GM18867 (cell line): ENCODE measurements at regions not wholly inside any gene's neighbourhood (a gene's known extent, or its start where the extent isn't known, plus 50 kb on each side); places are given as distances from the start of the nearest gene placed in this dataset.
A peak's percentile ranks its signal among the peaks of the same experiment; 100 is the strongest.
"Not testable (repeated sequence)": the region's sequence is repeated elsewhere in the genome, so short reads cannot be mapped to it uniquely, and the experiment has no call there.

ENCODE experiments used
- ATAC-seq: cut with Tn5 transposase; IDR thresholded peaks from one replicate; pipeline ENCODE4 v1.9.1; 2021; ENCODE audit warnings: mild to moderate bottlenecking, moderate library complexity; ENCODE audit not compliant: unreplicated experiment

DNA sequence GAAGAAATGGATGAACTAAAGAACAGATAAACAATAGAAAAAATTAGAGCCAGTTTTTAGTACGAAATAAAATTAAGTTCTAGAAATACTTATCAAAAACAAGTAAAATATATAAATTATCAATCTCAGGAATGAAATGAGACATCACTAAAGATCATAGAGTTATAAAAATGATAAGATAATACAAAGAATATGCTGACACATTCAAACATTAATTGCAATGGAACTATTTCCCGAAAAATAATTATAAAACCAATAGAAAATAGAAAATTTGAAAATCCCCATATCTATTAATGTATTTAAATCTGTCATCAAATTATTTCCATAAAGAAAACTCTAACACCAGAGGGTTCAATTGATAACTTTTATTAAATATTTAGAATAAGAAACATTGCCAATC is 458.1 kb upstream of the MBL2 start:
- no peak for ATAC-seq

DNA sequence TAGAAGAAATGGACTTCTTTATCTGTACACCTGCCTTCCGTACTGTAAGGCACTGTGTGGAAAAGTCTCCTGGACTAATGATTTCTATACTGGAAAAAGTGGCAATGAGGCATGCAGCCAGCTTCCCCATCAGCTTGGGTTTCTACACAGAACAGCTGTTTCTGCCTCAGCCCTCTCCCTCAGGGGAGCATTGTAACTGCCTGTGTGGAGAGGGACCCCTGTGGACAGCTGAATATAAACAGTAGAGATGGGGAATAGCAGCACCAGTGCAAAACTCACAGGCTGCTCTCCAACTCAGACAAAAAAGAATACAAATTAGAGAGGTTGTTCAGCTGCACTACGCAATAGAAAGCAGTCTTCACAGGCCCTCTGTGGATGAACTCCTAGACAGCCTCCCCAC is 451.3 kb upstream of the MBL2 start:
- no peak for ATAC-seq

DNA sequence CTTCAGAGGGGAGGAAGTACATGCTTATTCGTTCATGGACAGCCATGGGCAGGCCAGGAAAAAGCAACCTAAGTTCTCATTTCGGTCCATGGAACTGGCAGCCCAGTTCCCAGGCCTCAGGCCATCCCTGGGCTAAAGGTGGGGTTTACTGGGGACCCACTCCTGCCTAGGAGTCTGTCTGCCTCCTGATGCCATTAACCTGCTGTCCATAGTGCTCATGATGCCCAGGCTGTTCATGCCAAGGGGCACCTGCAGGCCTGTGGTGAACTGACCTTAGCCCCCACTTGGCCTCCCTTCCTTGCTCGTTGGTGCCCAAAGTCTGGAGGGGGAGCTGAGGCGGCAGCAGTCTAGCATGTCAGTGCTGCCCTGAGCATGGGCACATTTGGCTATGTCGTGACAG is 450.2 kb upstream of the MBL2 start:
- no peak for ATAC-seq

GRCh38 chr10:53209944-53210611 is 437.5 kb upstream of the MBL2 start:
- ATAC-seq, result peak; percentile 54

DNA sequence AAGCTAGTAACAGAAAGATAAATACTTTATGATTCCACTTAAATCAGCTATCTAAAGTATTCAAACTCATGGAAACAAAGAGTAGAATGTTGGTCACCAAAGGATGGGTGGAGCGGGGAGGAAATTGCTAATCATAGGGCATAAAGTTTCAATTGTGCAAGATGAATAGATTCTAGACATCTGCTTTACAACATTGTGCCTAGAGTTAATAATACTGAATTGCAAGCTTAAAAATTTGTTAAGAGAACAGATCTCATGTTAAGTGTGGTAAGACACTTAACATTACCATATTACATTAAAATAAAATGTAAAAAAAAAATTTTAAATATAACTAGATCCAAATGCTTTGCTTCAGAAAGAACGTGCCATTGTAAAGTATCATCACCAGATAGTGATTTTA is 411.1 kb upstream of the MBL2 start:
- no peak for ATAC-seq

DNA sequence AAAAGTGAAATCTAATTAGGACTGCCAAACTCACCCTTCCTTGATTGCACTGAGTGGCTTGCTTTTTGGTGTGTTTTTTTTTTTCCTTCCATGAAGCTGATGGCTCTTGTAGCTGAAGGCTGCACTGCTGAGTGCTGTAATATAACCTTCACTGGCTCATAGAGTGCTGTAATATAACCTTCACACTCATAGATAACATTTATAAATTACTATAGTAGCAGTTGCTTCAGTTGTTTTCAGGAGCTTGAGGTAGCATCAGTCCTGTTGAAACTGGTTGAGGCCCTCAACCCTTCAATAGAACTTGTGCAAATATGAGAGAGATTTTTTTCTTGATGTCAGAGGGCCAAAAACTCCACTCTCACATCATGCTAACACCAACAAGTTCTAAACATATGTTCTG is 404.9 kb upstream of the MBL2 start:
- ATAC-seq, result no peak

DNA sequence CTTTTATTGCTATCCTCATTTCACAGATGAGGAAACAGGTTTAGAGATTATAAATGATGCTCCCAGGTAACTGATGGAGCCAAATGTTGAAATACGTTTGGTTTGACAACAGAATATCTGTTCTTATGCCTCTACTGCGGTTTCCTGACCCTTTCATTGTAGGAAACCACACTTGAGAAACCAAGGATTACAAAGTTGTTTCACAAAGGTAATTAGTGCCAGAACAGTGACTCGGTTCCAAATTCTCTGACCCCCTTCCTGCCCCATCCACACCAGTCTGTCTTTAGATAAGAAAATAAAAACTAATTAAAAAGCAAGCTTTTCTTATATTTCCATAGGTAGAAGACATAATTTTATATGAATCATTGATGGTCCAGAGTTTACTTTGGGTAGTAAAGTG is 393.7 kb upstream of the MBL2 start:
- ATAC-seq, result no peak

DNA sequence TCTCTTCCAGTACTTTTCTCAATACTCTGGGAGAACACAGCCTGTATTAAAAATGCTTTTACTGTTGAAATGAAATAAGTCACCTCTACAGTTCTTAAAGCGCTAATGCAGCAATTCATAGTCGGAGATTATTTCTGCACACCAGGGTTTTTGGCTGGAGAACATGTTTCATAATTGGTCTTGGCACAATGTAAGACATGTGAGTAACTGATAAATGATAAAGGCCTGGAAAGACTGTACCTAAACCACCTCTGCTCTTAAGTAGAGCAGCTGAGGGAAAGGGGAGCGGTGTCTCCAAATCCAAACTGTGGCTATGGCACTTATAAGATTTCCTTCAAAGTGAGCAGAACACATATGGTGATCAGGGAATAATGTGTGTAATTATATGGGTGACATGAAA is 390.3 kb upstream of the MBL2 start:
- ATAC-seq, result no peak

DNA sequence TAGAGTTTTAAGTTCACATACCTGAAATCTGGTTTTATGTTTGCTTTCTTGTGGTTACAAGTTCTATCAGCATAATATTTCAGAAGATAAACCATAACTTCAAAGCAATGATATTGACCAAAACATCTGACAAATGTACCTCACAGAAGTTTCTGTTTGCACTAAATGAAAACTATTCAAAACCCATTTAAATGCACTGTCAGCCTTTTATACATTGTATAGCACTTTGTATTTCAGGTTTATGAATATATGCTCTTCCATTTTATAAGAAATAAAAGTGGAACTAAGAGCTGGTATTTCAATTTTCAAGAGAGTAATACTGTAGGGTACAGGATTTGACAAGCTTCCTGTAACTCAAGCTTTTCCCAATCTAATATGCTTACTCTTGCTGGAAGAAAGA is 388.6 kb upstream of the MBL2 start:
- ATAC-seq, result no peak

DNA sequence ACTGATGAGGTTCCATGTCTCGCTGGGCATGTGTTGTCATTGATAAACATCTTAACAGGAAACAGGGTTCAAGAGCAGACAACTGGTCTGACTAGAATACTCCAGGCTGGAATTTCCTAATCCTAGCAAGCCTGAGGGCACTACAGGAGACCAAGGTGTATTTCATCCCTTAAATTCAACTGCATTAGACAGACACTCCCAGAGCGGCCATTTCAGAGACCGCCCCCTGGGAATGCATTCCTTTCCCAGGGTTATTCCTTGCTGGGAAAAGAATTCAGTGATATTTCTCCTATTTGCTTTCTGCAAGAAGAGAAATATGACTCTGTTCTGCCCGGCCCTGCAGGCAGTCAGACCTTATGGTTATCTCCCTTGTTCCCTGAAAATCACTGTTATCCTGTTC is 383.1 kb upstream of the MBL2 start:
- ATAC-seq, result not testable (repeated sequence)

- no peak for ATAC-seq
Measured at GRCh38 chr10:53153831-53154230, 381.2 kb upstream of the MBL2 start.

DNA sequence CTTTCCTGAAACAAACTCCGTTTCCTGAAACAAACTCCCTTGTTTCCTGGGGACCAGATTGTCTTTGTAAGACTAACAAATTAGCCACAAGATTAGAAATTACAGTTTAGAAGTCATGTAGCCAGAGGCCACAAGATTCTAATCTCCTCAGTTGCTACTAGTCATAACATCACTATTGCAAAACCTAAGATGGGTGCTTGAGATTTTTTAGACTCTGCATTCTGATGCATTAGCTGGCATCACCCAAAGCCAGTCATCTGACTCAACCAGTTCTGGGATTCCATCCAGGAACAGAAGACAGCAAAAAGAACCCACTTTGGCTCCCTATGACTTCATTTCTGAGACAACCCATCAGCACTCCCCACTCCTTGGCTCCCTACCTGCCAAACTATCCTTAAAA is 367.9 kb upstream of the MBL2 start:
- no peak for ATAC-seq

DNA sequence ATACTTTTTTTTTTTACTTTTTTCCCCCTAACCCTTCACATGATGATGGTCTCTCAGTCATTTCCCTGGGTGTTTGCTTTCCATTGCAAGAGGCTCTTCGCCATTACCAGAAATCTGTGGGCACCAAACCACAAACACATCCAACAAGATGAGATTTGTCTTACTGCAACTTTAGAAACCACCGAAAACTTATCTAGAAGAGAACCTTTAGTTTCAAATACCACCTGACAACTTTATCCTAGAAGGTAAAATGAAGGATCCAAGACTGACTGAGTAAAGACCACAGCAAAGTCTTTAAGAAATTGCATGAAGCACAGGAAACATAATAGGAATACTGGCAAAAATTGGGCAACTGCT is 363.3 kb upstream of the MBL2 start:
- ATAC-seq, result peak; percentile 61

DNA sequence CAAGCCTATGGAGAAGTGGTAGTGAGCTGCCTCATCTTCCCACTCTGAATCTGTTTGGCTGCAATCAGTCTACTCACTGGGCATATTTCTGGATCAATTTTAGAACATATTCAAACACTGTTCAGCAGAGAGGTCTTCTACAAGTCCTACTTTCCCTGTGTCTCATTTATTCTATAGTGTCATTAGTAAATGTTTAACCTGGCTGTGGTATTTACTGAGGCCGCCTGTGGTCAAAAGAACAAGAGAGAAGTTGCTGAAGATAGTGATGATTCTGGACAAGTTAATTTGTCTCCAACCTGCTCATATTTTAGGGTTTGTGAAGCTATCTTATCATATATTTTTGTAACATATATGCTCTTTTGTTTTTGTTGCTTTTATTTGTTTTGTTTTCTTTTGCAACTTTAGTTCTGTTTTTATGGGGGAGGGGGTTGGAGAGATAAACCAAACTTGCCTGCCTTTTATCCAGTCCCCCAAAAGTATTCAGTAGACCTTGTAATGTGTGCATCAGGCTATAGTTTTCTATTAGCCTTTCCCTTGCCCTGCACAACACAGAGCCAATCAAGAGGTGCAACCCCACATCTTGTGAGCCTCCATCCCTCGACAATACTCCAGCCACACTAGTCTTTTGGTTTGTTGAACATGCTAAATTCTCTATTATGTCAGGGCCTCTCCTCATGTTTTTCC is 362.8 kb upstream of the MBL2 start:
- peak; percentile 83 for ATAC-seq

GRCh38 chr10:53134050-53134449 is 361.5 kb upstream of the MBL2 start:
- ATAC-seq, result no peak

- ATAC-seq, result no peak
Measured at GRCh38 chr10:53130337-53130736, 357.8 kb upstream of the MBL2 start.

GRCh38 chr10:53127686-53128085 is 355.1 kb upstream of the MBL2 start:
- ATAC-seq, result no peak

- ATAC-seq, result no peak
Measured at GRCh38 chr10:53123311-53123710, 350.7 kb upstream of the MBL2 start.

- peak; percentile 59 for ATAC-seq
Measured at GRCh38 chr10:53122281-53122680, 349.7 kb upstream of the MBL2 start.

GRCh38 chr10:53115660-53116059 is 343.1 kb upstream of the MBL2 start:
- ATAC-seq, result no peak

- ATAC-seq, result peak; percentile 92
Measured at GRCh38 chr10:53111529-53111928, 338.9 kb upstream of the MBL2 start.

DNA sequence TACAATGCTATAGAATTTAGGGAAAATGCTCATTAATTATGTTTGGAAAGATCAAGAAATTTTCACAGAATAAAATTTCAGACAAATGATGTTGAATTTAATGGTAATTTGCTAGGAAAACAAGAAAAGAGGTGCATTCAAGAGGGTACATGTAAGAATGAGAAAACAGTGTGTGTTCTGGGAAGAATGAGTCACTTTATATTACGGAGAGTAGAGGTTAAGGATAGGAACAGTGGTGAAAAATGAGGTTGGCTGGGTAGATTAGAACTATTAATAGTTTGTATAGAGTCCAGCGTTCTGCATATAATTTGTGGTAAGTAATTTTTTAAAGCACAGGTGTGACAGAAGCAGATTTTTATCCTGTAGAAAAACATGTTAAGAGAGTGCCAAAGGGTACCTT is 336.7 kb upstream of the MBL2 start:
- no peak for ATAC-seq
